Liver (tissue), 8 donors: ENCODE measurements at regions not wholly inside any gene's neighbourhood (a gene's known extent, or its start where the extent isn't known, plus 50 kb on each side); places are given as distances from the start of the nearest gene placed in this dataset.

Experiments used
- DNase-seq: peaks from one replicate; pipeline ENCODE4 v3.0.0-alpha.2; 2017; ENCODE audit warnings: low spot score
- H3K27ac ChIP-seq, 2 donors: one replicate each; pipeline ENCODE4 v1.7.0; 2013; ENCODE audit warnings: inconsistent platforms in 2 of 2, low read length in 2 of 2, control low read depth in 1 of 2, low read depth in 1 of 2, mild to moderate bottlenecking in 1 of 2
- H3K27me3 ChIP-seq, 4 donors: one replicate each; pipeline versions ENCODE4 v1.6.1 to v1.7.0; 2013; ENCODE audit warnings: low read length in 3 of 4, inconsistent platforms in 1 of 4, mild to moderate bottlenecking in 1 of 4, moderate library complexity in 1 of 4; ENCODE audit not compliant: control insufficient read depth in 4 of 4, insufficient read depth in 4 of 4
- H3K36me3 ChIP-seq, 4 donors: one replicate each; pipeline versions ENCODE4 v1.6.1 to v1.7.0; 2013; ENCODE audit warnings: low read length in 3 of 4, mild to moderate bottlenecking in 3 of 4, low read depth in 1 of 4, moderate library complexity in 1 of 4; ENCODE audit not compliant: control insufficient read depth in 4 of 4, insufficient read depth in 3 of 4
- H3K4me1 ChIP-seq, 4 donors: one replicate each; pipeline versions ENCODE4 v1.6.1 to v1.7.0; 2013; ENCODE audit warnings: low read length in 3 of 4, mild to moderate bottlenecking in 3 of 4, moderate library complexity in 1 of 4; ENCODE audit not compliant: control insufficient read depth in 4 of 4, insufficient read depth in 4 of 4
- H3K4me3 ChIP-seq, 3 donors: one replicate each; pipeline versions ENCODE4 v1.6.1 to v1.7.0; 2013; ENCODE audit warnings: low read length in 3 of 3, control low read depth in 1 of 3, low read depth in 1 of 3, mild to moderate bottlenecking in 1 of 3
- H3K9ac ChIP-seq, 2 donors: one replicate each; pipeline ENCODE4 v1.7.0; 2013; ENCODE audit warnings: low read length in 2 of 2, mild to moderate bottlenecking in 2 of 2, moderate library complexity in 2 of 2, control low read depth in 1 of 2, low read depth in 1 of 2
- H3K9me3 ChIP-seq, 4 donors: one replicate each; pipeline versions ENCODE4 v1.6.1 to v1.7.0; 2013; ENCODE audit warnings: low read length in 3 of 4; ENCODE audit not compliant: control insufficient read depth in 4 of 4
- ATF3 ChIP-seq: IDR thresholded peaks from 2 replicates; pipeline ENCODE4 v1.6.1; 2016; ENCODE audit warnings: antibody characterized with exemption
- CTCF ChIP-seq: fragments of 150-350 bp; IDR thresholded peaks from 2 replicates; pipeline ENCODE4 v1.5.1; 2017; ENCODE audit warnings: improper control_type of control experiment, low read depth, low read length; ENCODE audit not compliant: missing input control
- EGR1 ChIP-seq, 2 donors: IDR thresholded peaks; 2 replicates each; pipeline ENCODE4 v1.6.1; 2016 to 2018; ENCODE audit warnings: antibody characterized with exemption in 2 of 2, low read depth in 2 of 2
- FOXA1 ChIP-seq: IDR thresholded peaks from 2 replicates; pipeline ENCODE4 v1.6.1; 2016; ENCODE audit warnings: antibody characterized with exemption
- FOXA2 ChIP-seq: IDR thresholded peaks from 2 replicates; pipeline ENCODE4 v1.6.1; 2016; ENCODE audit warnings: antibody characterized with exemption
- GABPA ChIP-seq, 2 donors: IDR thresholded peaks in 1 of 2; conservative IDR thresholded peaks in 1 of 2; 2 replicates each; pipeline ENCODE4 v1.6.1; 2016; ENCODE audit warnings: antibody characterized with exemption in 2 of 2, mild to moderate bottlenecking in 1 of 2, moderate library complexity in 1 of 2
- HNF4A ChIP-seq, 2 donors: conservative IDR thresholded peaks; 2 replicates each; pipeline ENCODE4 v1.6.1; 2016; ENCODE audit warnings: antibody characterized with exemption in 2 of 2, mild to moderate bottlenecking in 2 of 2
- HNF4G ChIP-seq: IDR thresholded peaks from 2 replicates; pipeline ENCODE4 v1.6.1; 2016; ENCODE audit warnings: antibody characterized with exemption
- JUND ChIP-seq, 2 donors: IDR thresholded peaks; 2 replicates each; pipeline ENCODE4 v1.6.1; 2016; ENCODE audit warnings: antibody characterized with exemption in 2 of 2
- MAX ChIP-seq: IDR thresholded peaks from 2 replicates; pipeline ENCODE4 v1.6.1; 2016; ENCODE audit warnings: antibody characterized with exemption
- NR2F2 ChIP-seq: IDR thresholded peaks from 2 replicates; pipeline ENCODE4 v1.6.1; 2016; ENCODE audit warnings: antibody characterized with exemption
- RAD21 ChIP-seq, 2 donors: IDR thresholded peaks; 2 replicates each; pipeline ENCODE4 v1.6.1; 2016; ENCODE audit warnings: antibody characterized with exemption in 2 of 2, mild to moderate bottlenecking in 2 of 2
- REST ChIP-seq: IDR thresholded peaks from 2 replicates; pipeline ENCODE4 v1.6.1; 2016; ENCODE audit warnings: antibody characterized with exemption, mild to moderate bottlenecking
- RXRA ChIP-seq, 2 donors: IDR thresholded peaks; 2 replicates each; pipeline ENCODE4 v1.6.1; 2017 to 2018; ENCODE audit warnings: antibody characterized with exemption in 2 of 2, mild to moderate bottlenecking in 1 of 2
- SP1 ChIP-seq: IDR thresholded peaks from 2 replicates; pipeline ENCODE4 v1.6.1; 2018; ENCODE audit warnings: antibody characterized with exemption, mild to moderate bottlenecking
- TAF1 ChIP-seq: conservative IDR thresholded peaks from 2 replicates; pipeline ENCODE4 v1.6.1; 2016; ENCODE audit warnings: antibody characterized with exemption, mild to moderate bottlenecking
- YY1 ChIP-seq: IDR thresholded peaks from 2 replicates; pipeline ENCODE4 v1.6.1; 2016; ENCODE audit warnings: antibody characterized with exemption, mild to moderate bottlenecking
- ZBTB33 ChIP-seq: IDR thresholded peaks from 2 replicates; pipeline ENCODE4 v1.6.1; 2016; ENCODE audit warnings: antibody characterized with exemption
- WGBS: extraction: QIAGEN DNeasy Blood & Tissue Kit; methylation state at CpG from one replicate; pipeline ENCODE4 v1.1.7; 2013; 5-methylcytosine and 5-hydroxymethylcytosine counted together
- donor health status: healthy.
- donor health status: healthy.
- donor health status: healthy.
- donor health status: healthy.
- donor health status: healthy.

GRCh38 chr5:56574778-56575177 lies 240.6 kb upstream of the MAP3K1 start:
- no peak for DNase-seq
- 97% methylated on average over 1 of the region's 1 CpG for WGBS
- Histone ChIP-seq H3K27me3 (no peaks in the 10 kb centered on the region), H3K27ac (no peak overlapping the region), H3K9me3 (no peaks in the 10 kb centered on the region), H3K4me1 (no peaks in the 10 kb centered on the region), H3K36me3 (no peaks in the 10 kb centered on the region), H3K9ac (no peak overlapping the region), H3K4me3 (no peak overlapping the region)
- TF ChIP-seq JUND (IDR thresholded peaks at IDR 0.05) (no peak), REST (no peak), TAF1 (no peak)

- 64% methylated on average over 1 of the region's 1 CpG for WGBS
- Histone ChIP-seq H3K4me1 (no peaks in the 10 kb centered on the region), H3K9ac (no peak overlapping the region), H3K9me3 (no peaks in the 10 kb centered on the region), H3K27me3 (no peaks in the 10 kb centered on the region), H3K4me3 (no peak overlapping the region), H3K36me3 (no peaks in the 10 kb centered on the region), H3K27ac (no peak overlapping the region)
- DNase-seq = no peak
- no peak for TF ChIP-seq FOXA1
- no peak for TF ChIP-seq EGR1 (IDR thresholded peaks at IDR 0.05; ENCODE audit: low read depth in 2 of 2)
- TF ChIP-seq HNF4A (conservative IDR thresholded peaks at IDR 0.05) = no peak
- TF ChIP-seq REST = no peak
- no peak for TF ChIP-seq HNF4G
- TF ChIP-seq YY1 = no peak
- no peak for TF ChIP-seq CTCF
- TF ChIP-seq NR2F2 = no peak
- TF ChIP-seq JUND (IDR thresholded peaks at IDR 0.05) = no peak
- TF ChIP-seq ATF3 = no peak
- TF ChIP-seq FOXA2 = no peak
- no peak for TF ChIP-seq GABPA (IDR thresholded peaks at IDR 0.05 in 1 of 2, conservative IDR thresholded peaks at IDR 0.05 in 1 of 2)
- TF ChIP-seq RXRA (IDR thresholded peaks at IDR 0.05) = no peak
- TF ChIP-seq TAF1 = no peak
- no peak for TF ChIP-seq ZBTB33
- no peak for TF ChIP-seq SP1
- no peak for TF ChIP-seq MAX
- TF ChIP-seq RAD21 (IDR thresholded peaks at IDR 0.05) = no peak
Measured at GRCh38 chr5:56569566-56569965, 245.8 kb upstream of the MAP3K1 start.
